GM10266 (cell line): ENCODE measurements at regions not wholly inside any gene's neighbourhood (a gene's known extent, or its start where the extent isn't known, plus 50 kb on each side); places are given as distances from the start of the nearest gene placed in this dataset.

ENCODE experiments used
- DNase-seq: peaks from one replicate; pipeline ENCODE4 v3.0.0; 2012; ENCODE audit errors: extremely low spot score
- CTCF ChIP-seq: IDR thresholded peaks from 2 replicates; pipeline ENCODE4 v1.5.1; 2012; ENCODE audit warnings: mild to moderate bottlenecking, low read depth; ENCODE audit not compliant: control insufficient read depth, insufficient read depth; ENCODE audit errors: missing control alignments

GRCh38 chr13:74280093-74280794, 146.0 kb upstream of the KLF12 start:
- no peak for DNase-seq
- TF ChIP-seq CTCF: no peak

GRCh38 chr13:74278901-74279300, 144.7 kb upstream of the KLF12 start:
- TF ChIP-seq CTCF: no peak
- no peak for DNase-seq

- no peak for TF ChIP-seq CTCF
- DNase-seq: no peak
These were observed 140.7 kb upstream of the KLF12 start for GRCh38 chr13:74274916-74275315.

- no peak for TF ChIP-seq CTCF
- no peak for DNase-seq
These were observed 139.4 kb upstream of the KLF12 start for GRCh38 chr13:74273581-74273980.

- DNase-seq: no peak
- TF ChIP-seq CTCF: no peak
These were observed 138.6 kb upstream of the KLF12 start for GRCh38 chr13:74272826-74273225.

GRCh38 chr13:74270018-74270417, 135.8 kb upstream of the KLF12 start:
- no peak for TF ChIP-seq CTCF
- no peak for DNase-seq

GRCh38 chr13:74266861-74267260, 132.7 kb upstream of the KLF12 start:
- DNase-seq: no peak
- TF ChIP-seq CTCF: no peak
